T-helper 1 cell treated with Interleukin-12 subunit alpha and Interleukin-12 subunit beta and Interleukin-4 antibody, amounts not matched to agents 30 μg/mL and 1 μg/mL, for 36 hours (primary cell): ENCODE measurements at regions not wholly inside any gene's neighbourhood (a gene's known extent, or its start where the extent isn't known, plus 50 kb on each side); places are given as distances from the start of the nearest gene placed in this dataset.

Experiments used
- H3K27ac Mint-ChIP-seq: one replicate; pipeline ENCODE4 v1.8.0; 2021; ENCODE audit warnings: mild to moderate bottlenecking, mixed read lengths
- H3K27me3 Mint-ChIP-seq: one replicate; pipeline ENCODE4 v1.8.0; 2021; ENCODE audit warnings: low read depth, mixed read lengths
- H3K36me3 Mint-ChIP-seq: one replicate; pipeline ENCODE4 v1.8.0; 2021; ENCODE audit warnings: low read depth, mixed read lengths
- H3K4me1 Mint-ChIP-seq: one replicate; pipeline ENCODE4 v1.8.0; 2021; ENCODE audit warnings: low read depth, mixed read lengths
- H3K4me3 Mint-ChIP-seq: one replicate; pipeline ENCODE4 v1.8.0; 2021; ENCODE audit warnings: mild to moderate bottlenecking, moderate library complexity, mixed read lengths
- H3K9me3 Mint-ChIP-seq: one replicate; pipeline ENCODE4 v1.8.0; 2021; ENCODE audit warnings: mixed read lengths

GRCh38 chr4:28362169-28362568, 1501.5 kb downstream of the STIM2 start:
- no peaks in the 10 kb centered on the region for H3K27me3 Mint-ChIP-seq
- no peaks in the 10 kb centered on the region for H3K4me1 Mint-ChIP-seq
- H3K4me3 Mint-ChIP-seq, result no peak overlapping the region

GRCh38 chr4:28369499-28369898, 1508.9 kb downstream of the STIM2 start:
- Mint-ChIP-seq H3K27ac (no peak overlapping the region), H3K36me3 (no peaks in the 10 kb centered on the region), H3K9me3 (peaks cover 15% of the 10 kb centered on the region), H3K27me3 (no peaks in the 10 kb centered on the region), H3K4me1 (no peaks in the 10 kb centered on the region), H3K4me3 (no peak overlapping the region)

More at GRCh38 chr4:28362169-28362568, 1501.5 kb downstream of the STIM2 start:
- H3K9me3 Mint-ChIP-seq, result peaks cover 5% of the 10 kb centered on the region
- no peaks in the 10 kb centered on the region for H3K36me3 Mint-ChIP-seq
- no peak overlapping the region for H3K27ac Mint-ChIP-seq

GRCh38 chr4:28373191-28373590, 1512.5 kb downstream of the STIM2 start:
- peaks cover 7% of the 10 kb centered on the region for H3K9me3 Mint-ChIP-seq
- H3K36me3 Mint-ChIP-seq, result no peaks in the 10 kb centered on the region
- no peaks in the 10 kb centered on the region for H3K4me1 Mint-ChIP-seq
- no peak overlapping the region for H3K4me3 Mint-ChIP-seq
- H3K27me3 Mint-ChIP-seq, result no peaks in the 10 kb centered on the region
- H3K27ac Mint-ChIP-seq, result no peak overlapping the region

GRCh38 chr4:28373601-28374000, 1513.0 kb downstream of the STIM2 start:
- Mint-ChIP-seq H3K36me3 (no peaks in the 10 kb centered on the region), H3K9me3 (peaks cover 7% of the 10 kb centered on the region), H3K4me1 (no peaks in the 10 kb centered on the region), H3K27ac (no peak overlapping the region), H3K4me3 (no peak overlapping the region), H3K27me3 (no peaks in the 10 kb centered on the region)

- Mint-ChIP-seq H3K27me3 (no peaks in the 10 kb centered on the region), H3K4me3 (no peak overlapping the region), H3K4me1 (no peaks in the 10 kb centered on the region)
Observed at GRCh38 chr4:28378109-28378830, 1517.6 kb downstream of the STIM2 start.

GRCh38 chr4:28385801-28386200, 1525.2 kb downstream of the STIM2 start:
- Mint-ChIP-seq H3K27ac (no peak overlapping the region), H3K9me3 (peaks cover 9% of the 10 kb centered on the region), H3K36me3 (no peaks in the 10 kb centered on the region), H3K4me1 (no peaks in the 10 kb centered on the region), H3K4me3 (no peak overlapping the region), H3K27me3 (no peaks in the 10 kb centered on the region)

More at GRCh38 chr4:28378109-28378830, 1517.6 kb downstream of the STIM2 start:
- H3K27ac Mint-ChIP-seq, result no peak overlapping the region
- H3K9me3 Mint-ChIP-seq, result peaks cover 9% of the 10 kb centered on the region
- H3K36me3 Mint-ChIP-seq, result no peaks in the 10 kb centered on the region

- Mint-ChIP-seq H3K9me3 (peaks cover 6% of the 10 kb centered on the region), H3K4me3 (no peak overlapping the region)
Observed at GRCh38 chr4:28386776-28387175, 1526.1 kb downstream of the STIM2 start.

GRCh38 chr4:28388471-28388870, 1527.8 kb downstream of the STIM2 start:
- H3K4me1 Mint-ChIP-seq, result no peaks in the 10 kb centered on the region
- no peaks in the 10 kb centered on the region for H3K36me3 Mint-ChIP-seq

More at GRCh38 chr4:28386776-28387175, 1526.1 kb downstream of the STIM2 start:
- Mint-ChIP-seq H3K27me3 (no peaks in the 10 kb centered on the region), H3K4me1 (no peaks in the 10 kb centered on the region), H3K36me3 (no peaks in the 10 kb centered on the region), H3K27ac (no peak overlapping the region)

GRCh38 chr4:28391877-28392276, 1531.2 kb downstream of the STIM2 start:
- H3K27me3 Mint-ChIP-seq, result no peaks in the 10 kb centered on the region
- H3K36me3 Mint-ChIP-seq, result no peaks in the 10 kb centered on the region
- H3K4me3 Mint-ChIP-seq, result no peak overlapping the region
- H3K4me1 Mint-ChIP-seq, result no peaks in the 10 kb centered on the region
- H3K9me3 Mint-ChIP-seq, result peaks cover 12% of the 10 kb centered on the region
- H3K27ac Mint-ChIP-seq, result no peak overlapping the region

More at GRCh38 chr4:28388471-28388870, 1527.8 kb downstream of the STIM2 start:
- H3K9me3 Mint-ChIP-seq, result peaks cover 12% of the 10 kb centered on the region
- no peak overlapping the region for H3K27ac Mint-ChIP-seq
- no peaks in the 10 kb centered on the region for H3K27me3 Mint-ChIP-seq
- no peak overlapping the region for H3K4me3 Mint-ChIP-seq

- peaks cover 23% of the 10 kb centered on the region for H3K9me3 Mint-ChIP-seq
- no peaks in the 10 kb centered on the region for H3K36me3 Mint-ChIP-seq
- H3K27ac Mint-ChIP-seq, result no peak overlapping the region
- H3K4me3 Mint-ChIP-seq, result no peak overlapping the region
- H3K4me1 Mint-ChIP-seq, result no peaks in the 10 kb centered on the region
- no peaks in the 10 kb centered on the region for H3K27me3 Mint-ChIP-seq
Observed at GRCh38 chr4:28402751-28403150, 1542.1 kb downstream of the STIM2 start.

- Mint-ChIP-seq H3K27me3 (no peaks in the 10 kb centered on the region), H3K9me3 (peaks cover 3% of the 10 kb centered on the region), H3K4me1 (no peaks in the 10 kb centered on the region), H3K27ac (no peak overlapping the region), H3K36me3 (no peaks in the 10 kb centered on the region), H3K4me3 (no peak overlapping the region)
Observed at GRCh38 chr4:28421221-28421620, 1560.6 kb downstream of the STIM2 start.

GRCh38 chr4:28426251-28426650, 1565.6 kb downstream of the STIM2 start:
- Mint-ChIP-seq H3K27ac (no peak overlapping the region), H3K27me3 (no peaks in the 10 kb centered on the region), H3K36me3 (no peaks in the 10 kb centered on the region), H3K9me3 (peaks cover 3% of the 10 kb centered on the region), H3K4me1 (no peaks in the 10 kb centered on the region), H3K4me3 (no peak overlapping the region)

- Mint-ChIP-seq H3K27ac (no peak overlapping the region), H3K9me3 (no peaks in the 10 kb centered on the region), H3K27me3 (no peaks in the 10 kb centered on the region), H3K4me1 (no peaks in the 10 kb centered on the region), H3K4me3 (no peak overlapping the region), H3K36me3 (no peaks in the 10 kb centered on the region)
Observed at GRCh38 chr4:28427306-28428085, 1566.9 kb downstream of the STIM2 start.

GRCh38 chr4:28432348-28433025, 1571.8 kb downstream of the STIM2 start:
- no peak overlapping the region for H3K4me3 Mint-ChIP-seq
- H3K9me3 Mint-ChIP-seq, result peaks cover 12% of the 10 kb centered on the region
- H3K36me3 Mint-ChIP-seq, result no peaks in the 10 kb centered on the region
- H3K27ac Mint-ChIP-seq, result no peak overlapping the region
- no peaks in the 10 kb centered on the region for H3K27me3 Mint-ChIP-seq
- no peaks in the 10 kb centered on the region for H3K4me1 Mint-ChIP-seq
